Mesenchymal stem cell (in vitro differentiated cells and primary cell): ENCODE measurements at regions not wholly inside any gene's neighbourhood (a gene's known extent, or its start where the extent isn't known, plus 50 kb on each side); places are given as distances from the start of the nearest gene placed in this dataset.
"Not testable (repeated sequence)": the region's sequence is repeated elsewhere in the genome, so short reads cannot be mapped to it uniquely, and the experiment has no call there.

Experiments used
- DNase-seq: peaks from one replicate; pipeline ENCODE4 v3.0.0-alpha.2; 2013
- H2AFZ ChIP-seq: one replicate; pipeline ENCODE4 v1.6.1; 2013; ENCODE audit warnings: low read depth, mild to moderate bottlenecking, control low read depth, inconsistent platforms, low read length, moderate library complexity
- H2AK5ac ChIP-seq: 2 replicates; pipeline ENCODE4 v1.6.1; 2013; ENCODE audit warnings: low read length, moderate library complexity, mild to moderate bottlenecking, inconsistent platforms; ENCODE audit not compliant: severe bottlenecking
- H2BK120ac ChIP-seq: one replicate; pipeline ENCODE4 v1.6.1; 2013; ENCODE audit warnings: low read depth, mild to moderate bottlenecking, inconsistent platforms, low read length, moderate library complexity
- H2BK12ac ChIP-seq, 2 experiments: one replicate each; pipeline ENCODE4 v1.6.1; 2013; ENCODE audit warnings: inconsistent platforms in 2 of 2, low read length in 2 of 2, mild to moderate bottlenecking in 2 of 2, moderate library complexity in 2 of 2, control low read depth in 1 of 2
- H2BK15ac ChIP-seq: one replicate; pipeline ENCODE4 v1.6.1; 2013; ENCODE audit warnings: mild to moderate bottlenecking, low read depth, inconsistent platforms; ENCODE audit not compliant: poor library complexity, severe bottlenecking
- H2BK5ac ChIP-seq: 2 replicates; pipeline ENCODE4 v1.6.1; 2013; ENCODE audit warnings: low read depth, mild to moderate bottlenecking, low read length, control low read depth, inconsistent platforms; ENCODE audit not compliant: poor library complexity, severe bottlenecking
- H3K14ac ChIP-seq, 2 experiments: one replicate each; pipeline ENCODE4 v1.6.1; 2013; ENCODE audit warnings: inconsistent platforms in 2 of 2, low read length in 2 of 2, control low read depth in 1 of 2, mild to moderate bottlenecking in 1 of 2, moderate library complexity in 1 of 2
- H3K18ac ChIP-seq, 2 experiments: one replicate each; pipeline ENCODE4 v1.6.1; 2013; ENCODE audit warnings: inconsistent platforms in 2 of 2, low read length in 2 of 2, control low read depth in 1 of 2, low read depth in 1 of 2, mild to moderate bottlenecking in 1 of 2
- H3K23ac ChIP-seq, 2 experiments: one replicate each; pipeline ENCODE4 v1.6.1; 2013; ENCODE audit warnings: inconsistent platforms in 2 of 2, low read length in 2 of 2, mild to moderate bottlenecking in 2 of 2, moderate library complexity in 2 of 2, control low read depth in 1 of 2
- H3K27ac ChIP-seq: 2 replicates; pipeline ENCODE4 v1.5.1; 2013; ENCODE audit warnings: mild to moderate bottlenecking, moderate library complexity, low read length, control low read depth, inconsistent platforms; ENCODE audit not compliant: poor library complexity, severe bottlenecking
- H3K27me3 ChIP-seq, 2 experiments: 2 replicates each; pipeline versions ENCODE4 v1.6.1 to v1.7.0; 2013; ENCODE audit warnings: low read length in 2 of 2, mild to moderate bottlenecking in 2 of 2, moderate library complexity in 2 of 2, control low read depth in 1 of 2, inconsistent platforms in 1 of 2; ENCODE audit not compliant: control insufficient read depth in 1 of 2, insufficient read depth in 1 of 2
- H3K36me3 ChIP-seq, 2 experiments: 2 replicates each; pipeline versions ENCODE4 v1.6.1 to v1.7.0; 2013; ENCODE audit warnings: low read length in 2 of 2, control low read depth in 1 of 2, inconsistent platforms in 1 of 2, low read depth in 1 of 2, mild to moderate bottlenecking in 1 of 2; ENCODE audit not compliant: insufficient read depth in 2 of 2, control insufficient read depth in 1 of 2
- H3K4ac ChIP-seq, 2 experiments: one replicate each; pipeline ENCODE4 v1.6.1; 2013; ENCODE audit warnings: inconsistent platforms in 2 of 2, low read length in 2 of 2, mild to moderate bottlenecking in 2 of 2, moderate library complexity in 2 of 2, control low read depth in 1 of 2, low read depth in 1 of 2
- H3K4me1 ChIP-seq: 2 replicates; pipeline ENCODE4 v1.6.1; 2013; ENCODE audit warnings: low read depth, low read length, control low read depth; ENCODE audit not compliant: control insufficient read depth, insufficient read depth
- H3K4me2 ChIP-seq: 2 replicates; pipeline ENCODE4 v1.6.1; 2013; ENCODE audit warnings: low read length, mild to moderate bottlenecking, inconsistent platforms; ENCODE audit not compliant: poor library complexity, severe bottlenecking
- H3K4me3 ChIP-seq, 2 experiments: 2 replicates each; pipeline versions ENCODE4 v1.5.1 to v1.7.0; 2013; ENCODE audit warnings: low read length in 2 of 2, mild to moderate bottlenecking in 2 of 2, control low read depth in 1 of 2, low read depth in 1 of 2; ENCODE audit not compliant: insufficient read depth in 1 of 2
- H3K79me1 ChIP-seq: replicated peaks from 2 replicates; pipeline ENCODE4 v1.6.1; 2013; ENCODE audit warnings: mild to moderate bottlenecking, control low read depth, low read length, inconsistent platforms; ENCODE audit not compliant: poor library complexity, severe bottlenecking
- H3K9ac ChIP-seq: 2 replicates; pipeline ENCODE4 v1.7.0; 2013; ENCODE audit warnings: mild to moderate bottlenecking, low read length, moderate library complexity
- H3K9me3 ChIP-seq: 2 replicates; pipeline ENCODE4 v1.7.0; 2013; ENCODE audit warnings: mild to moderate bottlenecking, low read length; ENCODE audit not compliant: control insufficient read depth
- H4K8ac ChIP-seq: one replicate; pipeline ENCODE4 v1.6.1; 2013; ENCODE audit warnings: inconsistent platforms, mild to moderate bottlenecking, low read length, moderate library complexity
- H4K91ac ChIP-seq: one replicate; pipeline ENCODE4 v1.6.1; 2013; ENCODE audit warnings: mild to moderate bottlenecking, low read length, inconsistent platforms
- WGBS: methylation state at CpG from one replicate; pipeline ENCODE4 v1.1.7; 2013; ENCODE audit warnings: mixed read lengths; 5-methylcytosine and 5-hydroxymethylcytosine counted together

- H3K9me3 ChIP-seq, H2BK12ac ChIP-seq: not testable (repeated sequence)
- WGBS = no CpG with 5 or more reads among the region's 2 CpGs
Measured at GRCh38 chr9:71508141-71508540, 260.2 kb downstream of the CEMIP2 start.

GRCh38 chr9:71506821-71507220 lies 261.5 kb downstream of the CEMIP2 start:
- H2BK12ac ChIP-seq = no peak overlapping the region
- H3K23ac ChIP-seq = no peak overlapping the region
- no peaks in the 10 kb centered on the region for H3K9me3 ChIP-seq
- no peak overlapping the region for H4K91ac ChIP-seq
- H3K27ac ChIP-seq = no peak overlapping the region
- H3K79me1 ChIP-seq = no peaks in the 10 kb centered on the region
- 92% methylated on average over 1 of the region's 1 CpG for WGBS
- no peak overlapping the region for H3K4ac ChIP-seq
- no peak overlapping the region for H3K18ac ChIP-seq
- no peak overlapping the region for H2BK120ac ChIP-seq
- no peak overlapping the region for H2AK5ac ChIP-seq
- H3K4me3 ChIP-seq = peak overlapping the region in 1 of 2 experiments; percentile 7
- no peaks in the 10 kb centered on the region for H3K36me3 ChIP-seq
- peaks cover 2% of the 10 kb centered on the region for H3K4me1 ChIP-seq
- no peak overlapping the region for H4K8ac ChIP-seq
- DNase-seq = peak; percentile 2
- peak overlapping the region; percentile 69 for H3K9ac ChIP-seq
- H2BK15ac ChIP-seq = no peak overlapping the region
- H3K4me2 ChIP-seq = no peak overlapping the region
- H3K14ac ChIP-seq = no peak overlapping the region
- H3K27me3 ChIP-seq = no peaks in the 10 kb centered on the region
- no peak overlapping the region for H2BK5ac ChIP-seq
- no peak overlapping the region for H2AFZ ChIP-seq

More at GRCh38 chr9:71508141-71508540, 260.2 kb downstream of the CEMIP2 start:
- H3K23ac ChIP-seq, H3K4me2 ChIP-seq, DNase-seq, H3K18ac ChIP-seq, H2BK5ac ChIP-seq, H3K9ac ChIP-seq, H3K79me1 ChIP-seq, H4K91ac ChIP-seq, H3K27ac ChIP-seq, H3K27me3 ChIP-seq, H3K36me3 ChIP-seq, H2AK5ac ChIP-seq, H4K8ac ChIP-seq, H3K4me1 ChIP-seq, H3K14ac ChIP-seq, H2AFZ ChIP-seq, H3K4ac ChIP-seq, H3K4me3 ChIP-seq, H2BK15ac ChIP-seq, H2BK120ac ChIP-seq: not testable (repeated sequence)

- no peak overlapping the region for H2BK120ac ChIP-seq
- H3K14ac ChIP-seq = no peak overlapping the region
- H4K91ac ChIP-seq = no peak overlapping the region
- H3K79me1 ChIP-seq = no peaks in the 10 kb centered on the region
- H4K8ac ChIP-seq = no peak overlapping the region
- H3K4me3 ChIP-seq = no peak overlapping the region
- no peak overlapping the region for H2BK15ac ChIP-seq
- H3K9me3 ChIP-seq = no peaks in the 10 kb centered on the region
- no peak overlapping the region for H3K18ac ChIP-seq
- whole genome bisulfite sequencing = 89% methylated on average over 3 of the region's 3 CpGs
- DNase-seq = no peak
- H3K4me1 ChIP-seq = peaks cover 2% of the 10 kb centered on the region
- H3K23ac ChIP-seq = no peak overlapping the region
- no peak overlapping the region for H2BK12ac ChIP-seq
- H3K27ac ChIP-seq = no peak overlapping the region
- no peak overlapping the region for H2AK5ac ChIP-seq
- H3K27me3 ChIP-seq = no peaks in the 10 kb centered on the region
- H3K4me2 ChIP-seq = no peak overlapping the region
- H3K4ac ChIP-seq = no peak overlapping the region
- no peak overlapping the region for H2AFZ ChIP-seq
- no peaks in the 10 kb centered on the region for H3K36me3 ChIP-seq
- H2BK5ac ChIP-seq = no peak overlapping the region
- H3K9ac ChIP-seq = no peak overlapping the region
Measured at GRCh38 chr9:71504636-71505035, 263.7 kb downstream of the CEMIP2 start.

DNA sequence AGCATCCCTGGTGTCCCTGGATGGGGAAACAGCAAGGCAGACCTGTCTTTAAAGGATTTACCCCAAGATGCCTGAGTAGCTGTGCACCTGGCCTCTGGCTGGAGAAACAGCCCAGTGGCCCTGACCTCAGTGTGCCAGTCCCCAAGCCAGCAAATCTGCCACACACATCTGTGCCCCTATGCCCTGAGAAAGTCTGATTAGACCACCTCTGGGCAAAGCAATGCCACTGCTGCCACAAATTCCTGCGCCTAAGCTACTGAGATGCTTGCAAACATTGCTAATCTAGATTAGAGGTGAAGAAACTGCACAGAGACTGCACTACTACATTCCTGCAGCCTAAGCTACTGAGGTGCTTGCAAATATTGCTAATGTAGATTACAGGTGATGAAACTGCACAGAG lies 269.6 kb downstream of the CEMIP2 start:
- H3K36me3 ChIP-seq = no peaks in the 10 kb centered on the region
- H3K4me1 ChIP-seq = no peaks in the 10 kb centered on the region
- H2AFZ ChIP-seq = no peak overlapping the region
- H4K8ac ChIP-seq = no peak overlapping the region
- no peak overlapping the region for H2BK120ac ChIP-seq
- no peaks in the 10 kb centered on the region for H3K27me3 ChIP-seq
- no peaks in the 10 kb centered on the region for H3K79me1 ChIP-seq
- 100% methylated on average over 1 of the region's 1 CpG for WGBS
- H2BK5ac ChIP-seq = no peak overlapping the region
- H3K18ac ChIP-seq = no peak overlapping the region
- no peak for DNase-seq
- H3K27ac ChIP-seq = no peak overlapping the region
- H3K4ac ChIP-seq = no peak overlapping the region
- no peak overlapping the region for H3K4me2 ChIP-seq
- no peak overlapping the region for H3K14ac ChIP-seq
- no peak overlapping the region for H2AK5ac ChIP-seq
- H4K91ac ChIP-seq = no peak overlapping the region
- no peak overlapping the region for H2BK15ac ChIP-seq
- no peak overlapping the region for H2BK12ac ChIP-seq
- H3K9me3 ChIP-seq = peaks cover 10% of the 10 kb centered on the region
- no peak overlapping the region for H3K9ac ChIP-seq
- no peak overlapping the region for H3K23ac ChIP-seq
- H3K4me3 ChIP-seq = no peak overlapping the region
